SKM-1 (cell line): ENCODE measurements at regions not wholly inside any gene's neighbourhood (a gene's known extent, or its start where the extent isn't known, plus 50 kb on each side); places are given as distances from the start of the nearest gene placed in this dataset.

Experiments
- DNase-seq: peaks from one replicate; lab custom pipeline; 2025; ENCODE audit not compliant: unreplicated experiment; lab: John Stamatoyannopoulos, UW

DNA sequence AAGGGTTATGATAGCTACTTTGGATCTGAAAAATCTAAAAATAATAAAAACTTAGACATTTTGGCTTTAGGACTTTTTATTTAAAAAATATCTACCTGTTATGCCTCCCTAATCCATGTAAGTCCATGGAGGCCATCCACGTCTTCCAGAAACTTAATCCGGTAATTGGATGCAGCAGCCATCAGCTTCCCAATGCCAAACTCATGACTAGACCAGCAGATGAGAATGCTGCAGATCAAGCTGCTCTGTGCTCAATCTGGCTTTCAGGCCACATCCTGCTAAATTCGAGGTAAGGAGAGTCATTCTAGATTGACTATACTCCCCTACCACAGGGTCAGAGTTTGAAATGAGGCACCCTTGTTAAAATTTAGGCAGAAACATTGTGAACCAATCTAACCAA, 168.5 kb upstream of the TCERG1L start:
- DNase-seq = no peak

DNA sequence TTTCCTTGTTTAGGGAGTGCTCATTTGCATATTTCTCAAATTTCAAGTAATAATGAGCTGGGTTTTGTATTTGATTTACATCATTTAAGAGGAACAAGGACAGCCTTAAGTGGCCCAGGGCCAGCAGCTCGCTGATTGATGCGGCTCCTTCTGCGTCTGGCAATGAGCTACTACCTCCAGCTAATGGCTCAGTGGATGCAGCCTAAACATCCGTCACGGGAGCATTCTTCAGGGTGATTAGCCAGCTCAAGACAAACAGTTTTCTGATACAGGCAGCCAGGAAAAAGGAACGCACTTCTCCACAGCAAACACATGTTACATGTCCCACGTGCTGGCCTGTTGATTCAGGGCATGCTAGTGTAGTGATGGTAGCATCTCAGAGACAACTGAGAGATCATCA, 169.3 kb upstream of the TCERG1L start:
- DNase-seq = no peak

DNA sequence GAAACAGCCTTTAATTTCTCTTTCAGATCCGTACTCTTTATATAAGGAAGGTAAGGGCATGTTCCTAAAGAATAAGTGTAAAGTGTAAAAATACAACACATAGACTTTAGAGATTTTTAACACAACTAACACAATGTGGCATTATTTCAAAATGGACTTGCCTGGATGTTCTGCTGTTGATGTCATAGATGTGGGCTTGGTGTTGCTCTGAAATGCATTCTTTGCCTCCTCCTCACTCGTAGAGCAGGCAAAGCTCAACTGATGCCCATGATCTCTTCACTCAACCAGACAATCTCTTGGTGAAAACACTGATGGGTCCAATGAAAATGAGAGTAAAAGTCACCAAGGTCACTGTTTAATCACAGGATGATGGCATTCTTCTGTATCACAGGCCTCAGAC, 174.2 kb upstream of the TCERG1L start:
- DNase-seq = no peak

DNA sequence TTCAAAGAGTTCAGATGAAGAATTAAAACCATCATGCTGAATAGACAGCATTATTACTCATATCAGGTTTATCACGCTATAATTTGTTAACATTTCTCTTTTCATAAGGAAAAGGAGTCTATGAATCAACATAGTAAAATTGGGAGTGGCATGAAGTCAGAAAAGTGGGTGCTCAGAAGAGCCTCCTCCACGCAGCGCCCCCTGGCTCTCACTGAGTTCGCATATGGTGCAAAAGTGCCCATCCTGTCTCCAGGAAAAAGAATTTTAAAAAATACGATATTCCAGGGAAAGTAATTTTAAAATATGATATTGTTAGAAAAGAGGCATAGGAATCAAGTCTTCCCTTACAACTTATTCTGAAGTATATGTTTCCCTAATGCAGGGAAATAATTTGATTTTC, 176.3 kb upstream of the TCERG1L start:
- no peak for DNase-seq

DNA sequence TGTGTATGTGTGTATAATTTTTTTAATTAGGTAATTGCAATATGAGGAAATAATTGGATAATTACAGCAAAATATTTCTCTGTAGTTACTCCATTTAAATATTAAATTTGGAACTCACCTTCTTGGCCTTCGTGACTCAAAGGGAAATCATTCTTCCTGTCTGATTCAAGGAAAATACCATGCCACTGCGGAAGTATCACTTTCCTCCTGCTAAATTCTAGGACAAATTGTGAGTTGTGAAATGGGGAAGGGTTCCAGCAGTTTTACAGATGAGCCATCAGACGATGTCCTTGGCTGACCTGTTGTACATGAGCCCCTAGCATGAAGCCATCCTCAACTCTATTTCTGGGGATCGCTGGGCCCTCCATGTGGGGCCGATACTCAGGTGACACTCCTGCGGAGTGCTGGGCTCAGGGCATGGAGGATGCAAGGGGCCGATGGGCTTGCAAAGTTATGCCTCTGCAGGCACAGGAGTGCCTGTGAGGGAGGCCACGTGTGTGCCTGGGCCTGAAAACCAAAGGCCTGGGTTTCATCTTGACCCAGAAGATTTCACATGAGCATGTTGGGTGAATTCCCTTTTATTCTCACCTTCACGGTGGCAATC, 179.6 kb upstream of the TCERG1L start:
- no peak for DNase-seq

DNA sequence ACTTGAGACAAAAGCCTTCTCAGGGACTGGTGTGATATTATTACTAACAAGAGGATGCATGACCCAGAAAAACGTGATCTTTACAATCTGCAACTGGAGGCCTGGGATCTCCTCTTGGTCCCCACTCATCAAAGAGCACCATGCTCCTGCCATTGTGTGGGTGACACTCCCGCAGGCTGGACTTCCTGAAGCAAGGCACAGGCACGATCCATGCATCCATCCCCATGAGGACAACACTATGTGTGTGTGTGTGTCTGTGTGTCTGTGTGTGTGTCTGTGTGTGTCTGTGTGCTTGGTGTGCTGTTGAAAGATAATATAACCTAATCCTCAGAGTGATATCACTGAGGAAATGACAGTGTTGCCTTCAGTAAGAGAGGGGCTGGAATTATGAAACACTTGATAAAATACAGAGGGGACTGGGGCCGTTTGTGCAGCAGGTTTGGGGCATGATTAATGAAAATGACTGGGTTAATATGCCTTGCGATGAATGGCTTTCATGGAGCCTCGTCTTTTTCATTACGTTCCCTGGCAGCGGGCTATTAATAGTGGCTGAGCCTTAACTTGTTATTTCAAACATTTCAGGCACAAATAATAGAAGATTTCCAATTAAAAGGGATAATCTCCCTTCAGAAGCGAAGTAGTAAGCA, 180.8 kb upstream of the TCERG1L start:
- no peak for DNase-seq

DNA sequence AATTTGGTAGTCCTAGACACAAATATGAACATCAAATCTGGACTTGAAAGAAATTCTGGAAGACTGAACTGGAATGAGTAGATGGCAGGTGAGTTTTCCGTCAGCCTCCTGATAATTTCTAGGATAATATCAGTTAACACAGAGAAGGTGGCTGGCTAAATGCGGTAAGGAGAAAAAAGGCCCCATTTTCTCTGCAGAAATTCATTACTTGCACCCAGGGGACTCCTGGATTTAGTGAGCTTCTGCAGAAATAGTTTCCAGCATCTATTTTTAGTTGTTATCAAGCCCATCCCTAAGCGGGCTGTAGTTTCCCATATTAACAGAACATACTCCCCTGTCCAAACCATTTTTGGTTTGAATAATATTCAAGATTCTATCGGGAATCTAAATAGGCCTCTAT, 181.9 kb upstream of the TCERG1L start:
- no peak for DNase-seq

DNA sequence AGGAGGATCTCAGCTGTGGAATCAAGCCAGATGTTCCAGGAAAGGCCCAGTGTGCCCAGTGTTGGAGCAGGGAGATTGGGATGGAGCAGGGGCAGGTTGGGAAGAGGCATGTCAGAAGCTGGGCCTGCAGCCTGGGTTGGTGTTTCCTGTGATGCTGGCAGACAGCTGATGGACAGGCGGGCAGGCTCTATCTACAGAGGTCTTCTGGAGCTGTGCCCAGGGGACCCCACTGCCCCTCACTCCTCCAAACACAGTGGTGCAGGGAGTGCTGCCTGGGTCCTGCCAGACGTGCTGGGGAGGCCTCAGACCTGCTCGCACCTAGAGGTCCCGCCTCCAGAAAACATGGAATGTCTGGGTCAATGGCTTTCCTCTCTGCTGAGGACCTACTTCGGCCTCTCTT, 182.9 kb upstream of the TCERG1L start:
- no peak for DNase-seq

DNA sequence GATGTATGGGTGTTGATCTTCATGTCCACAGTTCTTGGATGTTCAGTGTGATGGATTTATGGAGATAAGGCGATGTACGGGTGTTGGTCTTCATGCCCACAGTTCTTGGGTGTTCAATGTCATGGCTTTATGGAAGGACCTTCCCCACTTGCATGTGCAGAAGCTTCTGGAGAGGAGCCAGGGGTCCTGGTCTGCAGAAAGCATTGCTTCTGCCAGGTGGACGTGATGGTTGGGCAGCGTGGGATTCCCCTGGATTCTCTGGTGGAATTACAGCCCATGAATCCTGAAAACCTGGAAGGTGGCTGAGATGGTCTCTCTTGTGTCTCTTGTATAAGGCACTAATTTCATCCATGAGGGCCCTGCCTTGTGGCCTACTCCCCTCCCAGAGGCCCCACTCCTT, 183.7 kb upstream of the TCERG1L start:
- DNase-seq = no peak

DNA sequence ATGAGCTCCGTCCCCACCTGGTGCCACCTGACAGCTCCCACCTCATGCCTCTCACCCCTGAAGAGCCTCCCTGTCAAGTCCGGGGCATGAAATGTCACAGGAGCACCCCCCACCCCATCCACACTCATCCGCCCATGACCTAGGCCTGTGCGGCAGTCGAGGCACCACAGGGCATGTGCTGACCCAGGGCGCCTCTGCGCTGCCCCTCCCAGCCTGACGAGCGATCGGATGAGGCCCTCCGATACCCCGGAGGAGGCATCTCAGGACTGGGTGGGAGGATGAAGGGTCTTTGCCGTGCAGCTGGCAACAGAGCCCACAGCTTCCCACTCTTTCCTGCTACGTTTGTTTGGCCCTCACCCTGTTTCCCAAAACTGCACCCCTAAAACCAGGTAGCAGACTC, 184.4 kb upstream of the TCERG1L start:
- no peak for DNase-seq

DNA sequence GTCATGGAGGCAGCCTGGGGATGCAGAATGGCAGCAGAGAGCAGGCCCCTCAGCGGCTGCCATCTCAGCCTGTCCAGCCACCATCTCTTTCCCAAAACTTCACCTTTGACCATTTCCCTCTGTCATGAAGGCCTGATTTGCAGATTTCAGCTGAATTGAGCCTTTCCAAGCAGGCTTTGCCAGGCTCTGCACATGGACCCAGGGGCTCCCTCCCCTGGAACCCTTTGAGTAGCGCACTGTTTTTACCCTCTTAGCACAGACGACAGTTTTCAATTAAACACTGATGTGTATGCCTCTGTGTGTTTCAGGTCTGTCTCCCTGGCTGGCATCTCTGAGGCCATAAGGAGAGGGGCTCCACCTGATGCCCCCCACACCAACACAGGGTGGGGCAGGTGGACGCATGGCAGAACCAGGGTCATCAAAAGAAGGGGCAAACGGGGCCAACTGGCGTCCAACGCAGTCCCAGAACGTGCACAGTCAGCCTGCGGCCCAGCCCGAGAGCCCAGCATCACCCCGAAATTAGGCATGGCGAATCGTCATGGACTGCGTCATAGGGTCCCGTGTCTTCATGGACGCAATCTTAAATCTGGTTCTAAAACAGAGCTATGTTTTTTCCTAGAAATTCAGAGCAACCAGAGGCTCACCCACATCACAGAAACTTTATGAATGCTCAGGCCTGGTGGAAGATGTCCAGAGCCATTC, 185.0 kb upstream of the TCERG1L start:
- no peak for DNase-seq

DNA sequence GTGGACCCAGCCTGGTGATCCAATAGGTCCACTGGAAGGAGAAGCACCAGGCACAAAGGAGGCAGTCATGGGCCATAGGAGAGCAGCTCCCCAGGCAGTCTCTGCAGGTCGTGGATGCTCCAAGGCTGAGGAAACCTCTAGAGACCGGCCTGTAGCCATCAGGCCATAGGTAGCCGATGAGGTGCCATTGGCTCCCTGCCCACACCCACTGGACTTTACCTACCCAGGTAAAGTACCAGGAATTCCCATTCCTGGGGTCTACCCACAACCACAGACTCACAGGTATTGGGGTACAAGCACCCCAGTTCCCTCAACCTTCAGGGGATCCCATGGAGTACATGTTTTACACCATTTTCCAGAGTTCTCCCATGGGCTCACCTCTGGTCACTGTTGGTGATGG, 188.0 kb upstream of the TCERG1L start:
- no peak for DNase-seq

DNA sequence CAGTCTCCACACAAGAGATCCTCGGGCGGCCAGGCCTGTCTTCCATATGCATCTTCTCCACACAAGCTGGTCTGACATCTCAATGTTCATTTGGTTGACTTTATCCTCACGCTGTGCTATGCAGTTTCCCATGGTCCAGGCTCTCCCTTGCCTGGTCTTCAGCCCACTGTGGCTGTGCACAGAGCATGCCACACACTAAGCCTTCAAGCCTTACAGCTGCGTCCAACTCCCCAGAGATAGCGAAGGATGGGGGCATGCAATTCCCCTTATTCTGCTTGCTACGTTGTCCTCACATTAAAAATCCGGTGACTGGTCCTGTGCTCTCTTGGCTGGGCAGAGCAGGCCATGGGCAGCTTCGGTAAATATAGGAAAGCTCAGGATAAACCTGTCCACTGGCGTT, 188.7 kb upstream of the TCERG1L start:
- no peak for DNase-seq

DNA sequence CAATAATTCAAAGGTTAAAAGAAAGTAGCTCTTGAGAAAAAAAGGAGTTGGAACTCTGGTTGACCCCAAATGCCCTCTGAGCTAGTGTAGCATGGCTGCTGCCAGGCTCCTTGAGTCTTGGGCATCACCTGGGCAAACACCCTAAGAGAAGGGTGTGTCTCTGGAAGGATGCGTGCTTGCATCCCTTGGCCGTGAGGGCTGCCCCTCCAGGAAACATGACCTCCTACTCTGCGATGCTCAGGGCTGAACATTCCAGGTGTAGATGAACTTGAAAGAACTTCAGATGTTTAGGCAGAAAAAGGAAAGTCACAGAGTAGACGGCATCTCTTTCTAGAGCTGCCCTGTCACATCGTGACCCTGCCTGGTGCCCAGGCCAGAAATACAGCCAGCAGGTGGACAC, 189.4 kb upstream of the TCERG1L start:
- DNase-seq = no peak

DNA sequence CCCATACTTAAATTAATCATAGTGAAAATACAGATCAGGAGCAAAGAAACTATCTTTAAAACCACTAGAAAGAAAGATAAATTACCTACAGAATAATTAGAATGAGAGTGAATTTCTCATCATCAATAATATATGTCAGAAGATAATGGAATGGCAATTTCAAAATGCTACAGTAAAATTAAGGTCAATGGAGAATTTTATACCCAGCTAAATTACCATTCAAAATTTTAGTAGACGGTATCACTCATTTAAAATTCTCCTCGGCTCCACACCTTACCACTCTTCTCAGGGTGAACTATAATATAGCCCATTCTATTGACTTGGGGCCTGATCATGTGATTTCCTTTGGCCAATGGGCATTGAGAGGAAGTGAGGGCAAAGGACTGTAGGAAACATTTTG, 192.5 kb upstream of the TCERG1L start:
- no peak for DNase-seq

DNA sequence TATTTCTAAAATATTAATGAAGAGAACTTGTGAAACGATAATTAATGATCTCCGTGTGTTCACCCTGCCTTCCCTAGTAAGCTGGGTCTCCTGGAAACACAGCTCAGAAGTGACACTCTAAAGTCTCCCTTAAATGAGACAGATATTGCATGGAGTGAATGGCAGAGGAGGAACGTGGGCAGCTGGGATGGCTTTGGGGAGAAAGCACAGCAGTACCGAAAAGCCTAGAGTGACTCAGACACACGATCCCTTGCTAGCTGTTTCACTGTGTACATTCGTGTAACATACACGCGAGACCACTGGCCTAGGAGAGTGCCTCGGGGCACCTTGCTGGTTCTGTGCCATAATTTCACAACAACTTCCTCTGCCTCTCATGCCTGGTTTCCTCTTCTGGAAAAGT, 199.9 kb upstream of the TCERG1L start:
- DNase-seq = no peak

DNA sequence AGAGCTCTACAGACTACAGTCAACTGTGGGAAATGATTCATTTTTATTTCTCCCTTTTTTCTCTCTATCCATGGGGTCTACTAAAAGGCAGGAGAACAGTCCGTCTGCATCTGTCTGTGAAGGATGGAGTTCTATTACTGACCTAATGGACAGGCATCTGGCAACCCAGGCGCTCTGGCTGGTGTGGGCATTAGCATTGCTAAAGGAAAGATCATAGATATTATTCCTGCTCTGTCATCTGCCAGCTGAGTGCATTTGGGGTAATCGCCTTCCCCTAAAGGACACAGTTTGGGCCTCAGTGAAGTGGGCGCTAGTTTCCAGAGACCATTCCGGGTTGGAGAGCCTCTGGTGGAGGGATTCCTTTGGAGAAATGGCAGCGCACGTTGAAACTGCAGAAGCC, 201.3 kb upstream of the TCERG1L start:
- DNase-seq = no peak

DNA sequence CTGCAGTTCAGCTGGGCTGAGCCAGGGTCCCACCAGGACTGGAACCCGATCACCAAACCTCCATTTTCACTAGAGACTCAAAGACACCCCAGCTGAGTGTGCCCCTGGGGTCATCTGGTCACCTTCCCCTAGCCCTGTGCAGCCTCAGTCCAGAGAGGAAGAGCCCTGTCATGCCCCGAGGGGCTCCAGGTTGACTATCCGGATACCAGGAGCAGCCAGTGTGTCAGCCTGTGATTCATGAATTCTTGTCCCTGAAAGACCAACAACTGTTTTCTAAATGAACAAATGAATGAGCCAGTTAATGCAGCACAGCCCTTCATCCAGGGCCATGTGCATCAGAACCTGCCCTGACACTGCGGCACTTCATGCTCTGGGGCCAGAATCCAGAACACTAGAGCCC, 201.9 kb upstream of the TCERG1L start:
- no peak for DNase-seq

DNA sequence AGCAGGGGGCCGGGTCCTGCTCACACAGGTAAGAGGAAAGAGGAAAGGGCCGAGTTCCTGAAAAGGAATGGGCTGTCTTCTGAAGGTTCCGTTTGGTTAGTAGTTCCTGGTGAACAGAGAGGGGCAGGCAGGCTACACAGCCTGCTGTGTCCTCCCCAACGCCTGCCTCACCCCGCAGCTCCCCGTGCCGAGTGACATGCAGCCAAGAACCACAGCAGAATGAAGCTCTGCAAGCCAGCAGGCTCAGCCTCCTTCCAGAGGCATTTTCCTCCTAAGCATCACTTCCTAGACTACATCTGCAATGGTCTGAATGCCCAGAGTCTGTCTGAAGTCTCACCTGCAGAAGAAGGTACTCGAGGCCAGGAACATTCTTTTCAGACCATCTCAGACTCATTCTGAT, 202.4 kb upstream of the TCERG1L start:
- no peak for DNase-seq

DNA sequence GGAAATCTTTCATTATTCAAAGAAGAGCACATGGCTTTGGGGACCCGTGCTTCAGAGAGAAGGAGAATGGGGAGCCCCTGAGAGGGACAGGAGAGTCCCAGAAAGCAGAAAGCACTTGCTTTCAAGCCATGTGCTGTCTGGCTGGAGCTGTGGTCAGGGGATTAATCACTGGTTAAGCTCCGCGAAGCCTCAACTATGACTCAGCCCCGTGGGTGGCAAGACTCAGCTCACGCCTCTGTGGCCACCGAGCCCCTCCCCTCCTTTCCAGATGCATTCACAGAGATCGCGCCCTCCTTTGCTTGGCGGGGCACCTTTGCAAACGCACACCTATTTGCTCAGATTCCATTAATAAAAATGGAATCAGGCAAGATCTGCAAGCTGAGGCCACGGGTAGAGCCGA, 202.9 kb upstream of the TCERG1L start:
- DNase-seq = no peak

DNA sequence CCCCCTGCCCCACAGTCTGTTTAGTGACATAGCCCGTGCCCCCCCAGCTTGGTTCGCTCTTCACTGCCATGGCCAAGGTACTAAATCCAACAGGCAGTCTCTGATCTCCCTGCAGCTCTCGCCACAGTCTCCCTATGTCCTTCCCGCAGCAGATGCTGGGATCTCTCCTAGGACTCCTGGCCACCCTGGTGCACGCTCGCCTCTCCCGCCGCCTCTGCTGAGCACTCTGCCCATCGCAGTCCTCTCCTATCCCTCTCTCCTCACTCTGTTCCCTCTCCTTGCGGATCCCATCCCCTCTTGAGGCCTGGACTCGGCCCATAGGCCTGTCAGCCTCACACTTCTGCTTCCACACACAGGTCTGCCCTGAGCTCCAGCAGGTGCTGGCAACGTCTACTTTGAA, 204.8 kb upstream of the TCERG1L start:
- no peak for DNase-seq

DNA sequence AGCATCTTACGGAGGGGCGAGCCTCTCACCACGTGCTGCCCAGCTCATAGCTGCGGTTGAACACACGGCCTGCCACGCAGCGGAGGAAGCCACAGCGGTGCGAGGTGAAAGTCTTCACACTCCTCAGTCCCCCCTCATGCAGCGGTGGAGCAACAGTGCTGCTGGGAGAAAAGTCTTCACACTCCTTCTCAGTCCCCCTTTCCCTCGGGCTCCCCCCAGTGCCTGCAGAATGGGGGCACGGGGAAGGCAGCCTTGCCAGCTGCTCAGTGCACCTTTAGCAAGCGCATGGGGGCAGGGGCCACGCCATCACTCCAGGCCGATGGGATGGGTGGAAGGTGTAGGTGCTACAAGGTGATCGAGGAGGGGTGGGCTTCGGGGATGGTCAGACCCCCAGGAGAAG, 206.3 kb upstream of the TCERG1L start:
- no peak for DNase-seq
